H1 (cell line): ENCODE measurements at regions not wholly inside any gene's neighbourhood (a gene's known extent, or its start where the extent isn't known, plus 50 kb on each side); places are given as distances from the start of the nearest gene placed in this dataset.

ENCODE experiments used
- ASH2L ChIP-seq: fragments of 200-600, 300-600 bp; sonication (generic); IDR thresholded peaks from one replicate; pipeline ENCODE4 v1.7.1; 2017; ENCODE audit warnings: low read length
- EP300 ChIP-seq, 2 experiments: IDR thresholded peaks; 1 replicate in 1 of 2; 2 replicates in 1 of 2; pipeline ENCODE4 v1.6.1; 2011 to 2012; ENCODE audit warnings: low read depth in 2 of 2, low read length in 2 of 2, mild to moderate bottlenecking in 2 of 2, borderline replicate concordance in 1 of 2, inconsistent platforms in 1 of 2, moderate library complexity in 1 of 2
- EZH2 ChIP-seq: fragments of 200-600 bp; sonication (generic); IDR thresholded peaks from 2 replicates; pipeline ENCODE4 v1.7.1; 2012; ENCODE audit warnings: low read depth, mild to moderate bottlenecking, moderate library complexity, low read length, inconsistent platforms; ENCODE audit not compliant: severe bottlenecking
- POLR2A ChIP-seq, 2 experiments: IDR thresholded peaks; 1 replicate in 1 of 2; 2 replicates in 1 of 2; pipeline ENCODE4 v1.6.1; 2011; ENCODE audit warnings: low read depth in 2 of 2, low read length in 2 of 2, mild to moderate bottlenecking in 2 of 2; ENCODE audit errors: control extremely low read depth in 1 of 2
- RBBP5 ChIP-seq: IDR thresholded peaks from 2 replicates; pipeline ENCODE4 v1.7.1; 2012; ENCODE audit warnings: low read depth, mild to moderate bottlenecking, inconsistent platforms, low read length, moderate library complexity, borderline replicate concordance
- TAF1 ChIP-seq: IDR thresholded peaks from 2 replicates; pipeline ENCODE4 v1.6.1; 2011; ENCODE audit warnings: mild to moderate bottlenecking, low read depth, low read length
- YY1 ChIP-seq: IDR thresholded peaks from 2 replicates; pipeline ENCODE4 v1.6.1; 2011; ENCODE audit warnings: low read depth, mild to moderate bottlenecking, low read length
- TF ChIP-seq, protein P1 (sequence below), 3 experiments: IDR thresholded peaks; 1 replicate in 2 of 3; 2 replicates in 1 of 3; pipeline versions ENCODE4 v1.5.1 to v1.6.1; 2011; ENCODE audit warnings: low read length in 3 of 3, mild to moderate bottlenecking in 3 of 3, inconsistent platforms in 2 of 3, low read depth in 1 of 3, moderate library complexity in 1 of 3; ENCODE audit not compliant: insufficient read depth in 1 of 3; ENCODE audit errors: control extremely low read depth in 1 of 3
- TF ChIP-seq, protein P2 (sequence below): IDR thresholded peaks from 2 replicates; pipeline ENCODE4 v1.6.1; 2011; ENCODE audit warnings: low read depth, mild to moderate bottlenecking, low read length; ENCODE audit not compliant: insufficient read depth

DNA sequence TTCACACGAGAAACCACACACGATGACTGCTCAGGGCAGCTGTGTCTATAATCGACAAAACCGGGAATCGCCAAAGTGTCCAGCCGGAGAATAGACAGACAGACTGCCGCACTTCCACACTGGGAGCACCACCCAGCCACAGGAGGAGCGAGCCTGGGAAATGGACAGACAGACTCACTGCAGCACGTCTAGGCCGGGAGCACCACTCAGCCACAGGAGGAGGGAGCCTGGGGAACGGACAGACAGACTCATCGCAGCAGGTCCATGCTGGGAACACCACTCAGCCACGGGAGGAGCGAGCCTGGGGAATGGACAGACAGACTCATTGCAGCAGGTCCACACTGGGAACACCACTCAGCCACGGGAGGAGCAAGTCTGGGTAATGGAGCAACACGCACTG lies 137.2 kb downstream of the BRD1 start:
- TF ChIP-seq ASH2L, result no peak
- TF ChIP-seq, protein P1, sequence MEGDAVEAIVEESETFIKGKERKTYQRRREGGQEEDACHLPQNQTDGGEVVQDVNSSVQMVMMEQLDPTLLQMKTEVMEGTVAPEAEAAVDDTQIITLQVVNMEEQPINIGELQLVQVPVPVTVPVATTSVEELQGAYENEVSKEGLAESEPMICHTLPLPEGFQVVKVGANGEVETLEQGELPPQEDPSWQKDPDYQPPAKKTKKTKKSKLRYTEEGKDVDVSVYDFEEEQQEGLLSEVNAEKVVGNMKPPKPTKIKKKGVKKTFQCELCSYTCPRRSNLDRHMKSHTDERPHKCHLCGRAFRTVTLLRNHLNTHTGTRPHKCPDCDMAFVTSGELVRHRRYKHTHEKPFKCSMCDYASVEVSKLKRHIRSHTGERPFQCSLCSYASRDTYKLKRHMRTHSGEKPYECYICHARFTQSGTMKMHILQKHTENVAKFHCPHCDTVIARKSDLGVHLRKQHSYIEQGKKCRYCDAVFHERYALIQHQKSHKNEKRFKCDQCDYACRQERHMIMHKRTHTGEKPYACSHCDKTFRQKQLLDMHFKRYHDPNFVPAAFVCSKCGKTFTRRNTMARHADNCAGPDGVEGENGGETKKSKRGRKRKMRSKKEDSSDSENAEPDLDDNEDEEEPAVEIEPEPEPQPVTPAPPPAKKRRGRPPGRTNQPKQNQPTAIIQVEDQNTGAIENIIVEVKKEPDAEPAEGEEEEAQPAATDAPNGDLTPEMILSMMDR (IDR thresholded peaks at IDR 0.05; ENCODE audit: control extremely low read depth in 1 of 3, insufficient read depth in 1 of 3, low read depth in 1 of 3, low read length in 3 of 3), result no peak
- TF ChIP-seq YY1, result no peak
- TF ChIP-seq EP300 (IDR thresholded peaks at IDR 0.05; ENCODE audit: borderline replicate concordance in 1 of 2, low read depth in 2 of 2, low read length in 2 of 2), result no peak
- TF ChIP-seq RBBP5, result no peak
- no peak for TF ChIP-seq TAF1
- TF ChIP-seq, protein P2, sequence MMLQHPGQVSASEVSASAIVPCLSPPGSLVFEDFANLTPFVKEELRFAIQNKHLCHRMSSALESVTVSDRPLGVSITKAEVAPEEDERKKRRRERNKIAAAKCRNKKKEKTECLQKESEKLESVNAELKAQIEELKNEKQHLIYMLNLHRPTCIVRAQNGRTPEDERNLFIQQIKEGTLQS, result no peak
- no peak for TF ChIP-seq POLR2A (IDR thresholded peaks at IDR 0.05; ENCODE audit: control extremely low read depth in 1 of 2, low read depth in 2 of 2, low read length in 2 of 2)
- TF ChIP-seq EZH2, result no peak
